Effector memory CD4-positive, alpha-beta T cell (primary cell): ENCODE measurements at regions not wholly inside any gene's neighbourhood (a gene's known extent, or its start where the extent isn't known, plus 50 kb on each side); places are given as distances from the start of the nearest gene placed in this dataset.

ENCODE experiments used
- DNase-seq, 3 donors: peaks; one replicate each; pipeline ENCODE4 v3.0.0-alpha.2; 2020
- H3K27ac ChIP-seq: 2 replicates; pipeline ENCODE4 v1.7.0; 2013; ENCODE audit warnings: mild to moderate bottlenecking, low read length, moderate library complexity; ENCODE audit not compliant: insufficient read depth, poor library complexity, severe bottlenecking
- H3K27me3 ChIP-seq: replicated peaks from 2 replicates; pipeline ENCODE4 v1.7.0; 2013; ENCODE audit warnings: mild to moderate bottlenecking, low read length; ENCODE audit not compliant: insufficient read depth, control insufficient read depth, poor library complexity, severe bottlenecking
- H3K36me3 ChIP-seq: 2 replicates; pipeline ENCODE4 v1.7.0; 2013; ENCODE audit warnings: mild to moderate bottlenecking, low read length, moderate library complexity; ENCODE audit not compliant: control insufficient read depth, insufficient read depth
- H3K4me1 ChIP-seq: 2 replicates; pipeline ENCODE4 v1.7.0; 2013; ENCODE audit warnings: low read length, mild to moderate bottlenecking; ENCODE audit not compliant: control insufficient read depth, insufficient read depth, poor library complexity, severe bottlenecking
- H3K4me3 ChIP-seq: 2 replicates; pipeline ENCODE4 v1.7.0; 2013; ENCODE audit warnings: low read length, low read depth, mild to moderate bottlenecking; ENCODE audit not compliant: insufficient read depth, poor library complexity, severe bottlenecking
- H3K9me3 ChIP-seq: 2 replicates; pipeline ENCODE4 v1.7.0; 2013; ENCODE audit warnings: mild to moderate bottlenecking, low read length, moderate library complexity; ENCODE audit not compliant: control insufficient read depth

GRCh38 chr4:151962138-151962823 lies 201.5 kb upstream of the GATB start:
- Histone ChIP-seq H3K4me3 (no peak overlapping the region), H3K27ac (no peak overlapping the region), H3K4me1 (no peaks in the 10 kb centered on the region), H3K27me3 (no peaks in the 10 kb centered on the region), H3K9me3 (no peaks in the 10 kb centered on the region), H3K36me3 (no peaks in the 10 kb centered on the region)
- DNase-seq, result no peak

GRCh38 chr4:151961456-151961855 lies 200.6 kb upstream of the GATB start:
- Histone ChIP-seq H3K27me3 (no peaks in the 10 kb centered on the region), H3K4me3 (no peak overlapping the region), H3K4me1 (no peaks in the 10 kb centered on the region), H3K36me3 (no peaks in the 10 kb centered on the region), H3K27ac (no peak overlapping the region), H3K9me3 (no peaks in the 10 kb centered on the region)
- no peak for DNase-seq

GRCh38 chr4:151960449-151961230 lies 199.8 kb upstream of the GATB start:
- Histone ChIP-seq H3K27ac (no peak overlapping the region), H3K27me3 (no peaks in the 10 kb centered on the region), H3K9me3 (no peaks in the 10 kb centered on the region), H3K4me3 (no peak overlapping the region), H3K4me1 (no peaks in the 10 kb centered on the region), H3K36me3 (no peaks in the 10 kb centered on the region)
- DNase-seq, result no peak

- no peak overlapping the region for H3K4me3 ChIP-seq
- no peaks in the 10 kb centered on the region for H3K36me3 ChIP-seq
- H3K27ac ChIP-seq, result no peak overlapping the region
- no peaks in the 10 kb centered on the region for H3K9me3 ChIP-seq
- no peak for DNase-seq
- no peaks in the 10 kb centered on the region for H3K4me1 ChIP-seq
- H3K27me3 ChIP-seq, result no peaks in the 10 kb centered on the region
These were observed 196.3 kb upstream of the GATB start for GRCh38 chr4:151957153-151957552.

GRCh38 chr4:151955721-151956380 lies 195.0 kb upstream of the GATB start:
- no peak for DNase-seq

GRCh38 chr4:151953795-151954372 lies 193.1 kb upstream of the GATB start:
- no peaks in the 10 kb centered on the region for H3K9me3 ChIP-seq
- no peaks in the 10 kb centered on the region for H3K4me1 ChIP-seq
- no peak overlapping the region for H3K27ac ChIP-seq
- no peak overlapping the region for H3K4me3 ChIP-seq
- H3K36me3 ChIP-seq, result no peaks in the 10 kb centered on the region
- H3K27me3 ChIP-seq, result no peaks in the 10 kb centered on the region
- no peak for DNase-seq

More at GRCh38 chr4:151955721-151956380, 195.0 kb upstream of the GATB start:
- Histone ChIP-seq H3K4me3 (no peak overlapping the region), H3K4me1 (no peaks in the 10 kb centered on the region), H3K27ac (no peak overlapping the region), H3K27me3 (no peaks in the 10 kb centered on the region), H3K9me3 (no peaks in the 10 kb centered on the region), H3K36me3 (no peaks in the 10 kb centered on the region)

GRCh38 chr4:151953312-151953711 lies 192.5 kb upstream of the GATB start:
- Histone ChIP-seq H3K4me1 (no peaks in the 10 kb centered on the region), H3K27me3 (no peaks in the 10 kb centered on the region), H3K4me3 (no peak overlapping the region), H3K9me3 (no peaks in the 10 kb centered on the region), H3K27ac (no peak overlapping the region), H3K36me3 (no peaks in the 10 kb centered on the region)
- DNase-seq, result no peak

- Histone ChIP-seq H3K9me3 (no peaks in the 10 kb centered on the region), H3K36me3 (no peaks in the 10 kb centered on the region), H3K4me3 (no peak overlapping the region), H3K4me1 (no peaks in the 10 kb centered on the region), H3K27me3 (no peaks in the 10 kb centered on the region), H3K27ac (no peak overlapping the region)
- DNase-seq, result no peak
These were observed 192.0 kb upstream of the GATB start for GRCh38 chr4:151952711-151953254.

- no peaks in the 10 kb centered on the region for H3K36me3 ChIP-seq
- no peak overlapping the region for H3K4me3 ChIP-seq
- no peaks in the 10 kb centered on the region for H3K4me1 ChIP-seq
- H3K27ac ChIP-seq, result no peak overlapping the region
- peaks cover 3% of the 10 kb centered on the region for H3K9me3 ChIP-seq
- DNase-seq, result no peak
- no peaks in the 10 kb centered on the region for H3K27me3 ChIP-seq
These were observed 191.3 kb upstream of the GATB start for GRCh38 chr4:151952137-151952536.
